Caco-2 (cell line): ENCODE measurements at regions not wholly inside any gene's neighbourhood (a gene's known extent, or its start where the extent isn't known, plus 50 kb on each side); places are given as distances from the start of the nearest gene placed in this dataset.

Experiments
- BruUV-seq: library from RNA; stranded (reverse); fragments of 400-500 nt; replicated peaks from 2 replicates; lab custom pipeline; 2021; lab: Mats Ljungman, UMichigan
- CTCF ChIA-PET: fragments of 300-600 bp; sonication (Branson Sonifier 250); formaldehyde crosslinking; loops from one replicate; lab custom pipeline; 2022; ENCODE audit warnings: antibody characterized with exemption; lab: Charles Lee
- POLR2A ChIA-PET: fragments of 300-600 bp; sonication (Branson Sonifier 250); formaldehyde crosslinking; loops from one replicate; lab custom pipeline; 2022; ENCODE audit warnings: antibody characterized with exemption; lab: Charles Lee
- DNase-seq, 2 experiments: peaks; one replicate each; pipeline versions ENCODE4 v3.0.0 to v3.0.0-alpha.2; 2020 to 2022
- H3K27me3 ChIP-seq: replicated peaks from 2 replicates; pipeline ENCODE4 v1.6.0; 2011; ENCODE audit warnings: low read length; ENCODE audit not compliant: control insufficient read depth, insufficient read depth
- H3K36me3 ChIP-seq: 2 replicates; pipeline ENCODE4 v1.5.1; 2011; ENCODE audit warnings: low read length; ENCODE audit not compliant: control insufficient read depth, insufficient read depth
- H3K4me1 ChIP-seq: fragments of 250-450 bp; sonication (Bioruptor Pico); 2 replicates; pipeline ENCODE4 v1.5.1; 2020; ENCODE audit warnings: mild to moderate bottlenecking
- H3K4me3 ChIP-seq: 2 replicates; pipeline ENCODE4 v1.5.1; 2011; ENCODE audit warnings: low read depth, mild to moderate bottlenecking, control low read depth, low read length
- H3K9me3 ChIP-seq: fragments of 250-450 bp; sonication (Bioruptor Pico); 2 replicates; pipeline ENCODE4 v1.5.1; 2020; ENCODE audit warnings: mild to moderate bottlenecking, moderate library complexity
- H3K27ac Mint-ChIP-seq: one replicate; pipeline ENCODE4 v1.8.0; 2022; ENCODE audit warnings: mixed read lengths; ENCODE audit not compliant: unreplicated experiment
- H3K27me3 Mint-ChIP-seq: one replicate; pipeline ENCODE4 v1.8.0; 2022; ENCODE audit warnings: mixed read lengths; ENCODE audit not compliant: insufficient read depth, unreplicated experiment
- H3K36me3 Mint-ChIP-seq: one replicate; pipeline ENCODE4 v1.8.0; 2022; ENCODE audit warnings: mild to moderate bottlenecking, mixed read lengths; ENCODE audit not compliant: insufficient read depth, unreplicated experiment
- H3K4me1 Mint-ChIP-seq: one replicate; pipeline ENCODE4 v1.8.0; 2022; ENCODE audit warnings: low read depth, mixed read lengths; ENCODE audit not compliant: unreplicated experiment
- H3K4me3 Mint-ChIP-seq: one replicate; pipeline ENCODE4 v1.8.0; 2022; ENCODE audit warnings: mild to moderate bottlenecking, moderate library complexity, mixed read lengths; ENCODE audit not compliant: unreplicated experiment
- H3K9me3 Mint-ChIP-seq: one replicate; pipeline ENCODE4 v1.8.0; 2022; ENCODE audit warnings: mixed read lengths; ENCODE audit not compliant: unreplicated experiment
- CTCF ChIP-seq, 2 experiments: fragments of 200-600 bp in 1 of 2; IDR thresholded peaks; 1 replicate in 1 of 2; 2 replicates in 1 of 2; pipeline versions ENCODE4 v1.5.1 to v1.8.0; 2011 to 2022; ENCODE audit warnings: antibody characterized with exemption in 1 of 2, control low read depth in 1 of 2, inconsistent platforms in 1 of 2, low read depth in 1 of 2, low read length in 1 of 2, mild to moderate bottlenecking in 1 of 2, moderate library complexity in 1 of 2; ENCODE audit not compliant: insufficient read depth in 1 of 2, severe bottlenecking in 1 of 2, unreplicated experiment in 1 of 2
- intact Hi-C: fragments of 100-400 bp; cut with micrococcal nuclease; formaldehyde crosslinking; loops from one replicate; pipeline ENCODE4 v1.10.0; 2022; ENCODE audit not compliant: unreplicated experiment

DNA sequence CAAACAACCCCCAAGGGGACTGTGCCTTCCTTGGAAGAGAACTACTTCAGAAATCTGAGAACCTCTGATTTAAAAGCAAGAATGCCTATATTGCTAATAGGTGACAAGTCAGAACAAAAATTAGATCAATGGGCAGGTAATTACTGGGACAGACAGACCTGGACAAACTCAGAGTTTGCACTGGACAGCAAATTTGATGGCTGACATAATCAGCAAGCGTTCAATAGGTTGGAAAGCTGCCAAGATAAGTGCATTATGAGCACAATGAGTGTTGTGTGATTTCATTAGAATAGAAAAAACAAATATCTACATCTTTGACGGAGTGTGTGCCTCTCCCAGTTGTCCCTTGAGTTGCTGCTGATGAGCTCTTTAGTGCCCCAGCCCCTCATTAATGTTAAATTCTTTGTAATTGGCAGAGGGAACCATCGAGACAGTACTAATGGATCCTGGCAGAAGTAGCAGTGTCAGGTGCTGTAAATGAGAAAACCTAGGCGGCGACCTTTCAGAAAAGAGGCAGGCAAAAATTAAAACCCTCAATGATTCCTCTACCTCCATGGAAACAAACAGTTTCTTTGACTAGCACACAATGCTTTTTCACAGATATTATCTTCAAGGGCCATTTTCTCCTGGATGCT is 116.5 kb upstream of the COL21A1 start:
- CTCF ChIA-PET = no interaction called here
- no peak overlapping the region for H3K4me3 ChIP-seq
- H3K4me1 Mint-ChIP-seq = peaks cover 17% of the 10 kb centered on the region
- H3K9me3 ChIP-seq = no peaks in the 10 kb centered on the region
- no peaks in the 10 kb centered on the region for H3K27me3 Mint-ChIP-seq
- no peak overlapping the region for H3K27ac Mint-ChIP-seq
- no peak overlapping the region for H3K4me3 Mint-ChIP-seq
- H3K36me3 Mint-ChIP-seq = no peaks in the 10 kb centered on the region
- intact Hi-C loops = no loop called here
- no TSS peak for BruUV-seq
- no peaks in the 10 kb centered on the region for H3K9me3 Mint-ChIP-seq
- POLR2A ChIA-PET = no interaction called here
- no peak for TF ChIP-seq CTCF (IDR thresholded peaks at IDR 0.05; ENCODE audit: insufficient read depth in 1 of 2, low read depth in 1 of 2, low read length in 1 of 2, severe bottlenecking in 1 of 2, unreplicated experiment in 1 of 2)
- no peaks in the 10 kb centered on the region for H3K36me3 ChIP-seq
- no peak for DNase-seq
- H3K27me3 ChIP-seq = no peaks in the 10 kb centered on the region
- H3K4me1 ChIP-seq = no peaks in the 10 kb centered on the region

DNA sequence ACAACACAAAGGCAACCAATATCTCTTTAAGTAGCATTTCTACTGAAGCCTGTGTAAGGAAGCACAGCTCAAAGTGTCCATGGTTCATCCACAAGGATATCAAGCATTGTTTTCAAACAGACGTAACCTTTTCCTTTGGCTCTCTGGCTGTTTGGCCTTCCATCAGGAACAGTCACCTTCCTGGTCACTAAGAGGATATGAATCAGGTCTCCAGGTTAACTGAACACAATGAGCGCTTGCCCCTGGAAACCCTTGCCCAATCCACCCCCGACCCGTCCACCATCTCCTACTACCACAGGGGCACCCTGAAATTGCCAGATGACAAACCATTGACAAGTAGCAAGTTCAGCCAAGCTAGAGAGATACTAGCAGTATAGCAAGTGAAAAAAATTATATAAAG is 114.4 kb upstream of the COL21A1 start:
- Mint-ChIP-seq H3K27me3 (no peaks in the 10 kb centered on the region), H3K4me1 (peaks cover 11% of the 10 kb centered on the region), H3K36me3 (no peaks in the 10 kb centered on the region), H3K9me3 (no peaks in the 10 kb centered on the region), H3K27ac (no peak overlapping the region), H3K4me3 (no peak overlapping the region)
- no TSS peak for BruUV-seq
- ChIA-PET POLR2A (no interaction called here), CTCF (no interaction called here)
- intact Hi-C loops = no loop called here
- no peak for TF ChIP-seq CTCF (IDR thresholded peaks at IDR 0.05; ENCODE audit: insufficient read depth in 1 of 2, low read depth in 1 of 2, low read length in 1 of 2, severe bottlenecking in 1 of 2, unreplicated experiment in 1 of 2)
- no peaks in the 10 kb centered on the region for H3K36me3 ChIP-seq
- DNase-seq = no peak
- no peaks in the 10 kb centered on the region for H3K4me1 ChIP-seq
- no peak overlapping the region for H3K4me3 ChIP-seq
- no peaks in the 10 kb centered on the region for H3K9me3 ChIP-seq
- no peaks in the 10 kb centered on the region for H3K27me3 ChIP-seq

DNA sequence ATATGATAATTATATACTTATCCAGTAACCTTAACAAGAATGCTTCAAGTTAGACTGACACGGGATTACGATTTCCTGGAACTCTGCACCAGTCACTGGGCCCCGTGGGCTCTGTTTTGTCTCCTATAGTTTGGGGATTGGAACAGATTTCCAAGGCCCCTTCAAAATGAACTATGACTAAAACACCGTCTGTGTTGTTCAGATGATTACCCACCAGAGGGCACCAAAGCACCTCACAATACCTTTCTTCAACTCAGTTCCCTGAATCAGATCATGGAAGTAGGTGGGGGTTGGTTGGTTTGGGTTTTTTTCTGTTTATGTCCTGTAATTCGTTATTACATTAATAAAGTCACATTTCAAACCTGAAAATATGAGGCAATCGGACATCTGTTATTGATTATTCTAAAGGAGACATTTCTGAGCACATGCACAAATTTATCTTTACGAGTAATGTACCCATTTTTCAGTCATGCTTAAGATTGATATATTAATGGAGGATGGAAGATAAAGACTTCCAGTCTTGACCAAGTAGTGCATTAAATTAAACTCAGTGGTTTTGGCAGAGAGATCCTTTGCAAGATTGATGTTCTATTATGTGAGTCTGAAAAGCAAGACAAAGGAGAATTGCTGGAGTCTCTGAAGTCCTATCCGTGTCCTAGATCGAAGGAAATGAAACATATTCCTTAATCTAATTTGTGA is 112.0 kb upstream of the COL21A1 start:
- no peaks in the 10 kb centered on the region for H3K36me3 ChIP-seq
- peak; percentile 54 to 70 for DNase-seq
- H3K27me3 ChIP-seq = no peaks in the 10 kb centered on the region
- no peaks in the 10 kb centered on the region for H3K4me1 ChIP-seq
- Mint-ChIP-seq H3K4me3 (no peak overlapping the region), H3K27ac (no peak overlapping the region), H3K9me3 (no peaks in the 10 kb centered on the region), H3K36me3 (no peaks in the 10 kb centered on the region), H3K4me1 (peaks cover under 1% of the 10 kb centered on the region), H3K27me3 (no peaks in the 10 kb centered on the region)
- intact Hi-C loops = loop anchor here (1.0 to 10.0 kb wide), 6 partner anchors 45 to 495 kb away; no protein-coding TSS in a partner anchor
- ChIA-PET POLR2A (no interaction called here), CTCF (no interaction called here)
- TF ChIP-seq CTCF (IDR thresholded peaks at IDR 0.05; ENCODE audit: insufficient read depth in 1 of 2, low read depth in 1 of 2, low read length in 1 of 2, severe bottlenecking in 1 of 2, unreplicated experiment in 1 of 2) = peak; percentile 73 to 84
- H3K4me3 ChIP-seq = no peak overlapping the region
- no peaks in the 10 kb centered on the region for H3K9me3 ChIP-seq
- no TSS peak for BruUV-seq
